Stimulated activated CD4-positive, alpha-beta T cell treated with anti-CD3 and anti-CD28 coated beads, TNF-alpha, amount 100 ng/mL, for 24 hours (primary cell): ENCODE measurements at regions not wholly inside any gene's neighbourhood (a gene's known extent, or its start where the extent isn't known, plus 50 kb on each side); places are given as distances from the start of the nearest gene placed in this dataset.

Experiments used
- DNase-seq, 3 experiments: peaks; one replicate each; pipeline ENCODE4 v3.0.0-alpha.2; 2020; ENCODE audit warnings: low read depth in 3 of 3

DNA sequence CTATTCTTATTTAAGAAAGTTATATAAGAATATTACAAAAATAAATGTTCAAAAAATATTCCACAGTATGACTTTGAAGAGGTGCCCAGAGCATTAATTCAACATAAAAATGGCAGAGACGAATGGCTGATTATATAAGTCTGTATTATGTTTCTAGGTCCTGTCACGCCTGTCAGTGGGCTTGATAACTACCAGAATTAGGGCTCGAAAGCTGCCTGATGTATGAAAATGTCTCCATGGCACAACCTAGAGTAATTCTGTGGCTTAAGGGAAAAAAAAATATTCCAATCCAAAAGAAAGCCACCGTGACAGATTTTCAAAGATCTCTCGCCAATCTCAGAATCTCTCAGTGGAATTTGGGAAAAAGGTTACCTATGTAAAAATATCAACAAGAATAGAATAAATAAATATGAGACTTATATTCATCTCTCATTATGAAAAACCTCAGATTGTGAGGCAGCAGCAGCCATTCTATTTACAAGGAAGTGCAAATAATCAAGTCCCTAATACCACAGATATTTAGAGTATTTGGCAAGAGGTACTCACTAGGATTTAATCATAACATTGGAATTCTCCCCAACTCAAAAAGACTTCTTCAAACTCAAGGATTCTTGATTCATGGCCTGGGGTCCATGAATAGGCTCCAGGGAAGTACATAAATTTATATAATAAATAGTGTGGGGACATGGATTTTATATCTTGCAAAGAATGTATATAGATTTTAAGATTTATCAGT lies 489.1 kb upstream of the INTU start:
- no peak for DNase-seq

DNA sequence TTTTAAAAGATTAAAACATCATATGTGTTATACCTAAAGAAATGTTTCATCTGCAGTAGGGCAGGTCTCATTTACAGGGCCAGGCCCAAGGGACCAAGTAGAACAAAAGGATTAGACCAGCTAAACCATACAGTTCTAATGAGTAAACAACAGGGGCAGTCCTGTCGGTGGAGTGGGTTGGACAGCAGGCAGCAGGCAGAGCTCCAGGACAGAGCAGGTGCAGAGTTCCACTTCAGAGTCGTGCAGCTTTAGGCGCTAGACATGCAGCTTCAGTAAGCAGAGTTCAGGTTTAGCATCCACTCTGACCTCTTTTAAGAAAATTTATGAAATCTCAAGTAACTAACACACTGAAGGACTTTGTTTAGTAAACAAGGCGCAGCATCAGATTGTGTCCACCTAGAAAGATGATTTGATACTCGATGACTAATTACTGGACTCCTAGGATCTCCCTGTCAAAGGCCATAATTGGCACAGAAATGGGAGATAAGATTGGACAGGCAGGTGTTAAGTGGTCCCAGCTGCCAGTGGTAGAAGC lies 487.7 kb upstream of the INTU start:
- no peak for DNase-seq

DNA sequence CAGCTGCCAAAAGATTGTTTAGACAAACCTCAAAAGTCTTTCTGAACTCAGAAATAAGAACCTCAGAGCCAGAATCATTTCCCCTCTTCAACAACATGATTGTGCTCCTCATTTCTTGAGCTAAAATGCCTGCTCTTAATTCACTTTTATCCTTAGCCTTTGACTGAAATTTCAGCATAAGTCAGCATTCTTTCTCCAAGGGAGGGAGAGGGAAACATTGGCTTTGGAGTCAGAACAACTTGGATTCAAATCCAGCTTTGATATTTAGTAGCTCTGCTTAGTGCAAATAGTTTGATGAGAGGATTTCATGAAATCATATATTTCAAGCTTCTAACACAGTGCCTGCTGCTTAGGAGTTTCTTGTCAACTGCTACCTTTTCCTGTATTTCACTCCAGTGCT lies 484.6 kb upstream of the INTU start:
- DNase-seq: no peak

DNA sequence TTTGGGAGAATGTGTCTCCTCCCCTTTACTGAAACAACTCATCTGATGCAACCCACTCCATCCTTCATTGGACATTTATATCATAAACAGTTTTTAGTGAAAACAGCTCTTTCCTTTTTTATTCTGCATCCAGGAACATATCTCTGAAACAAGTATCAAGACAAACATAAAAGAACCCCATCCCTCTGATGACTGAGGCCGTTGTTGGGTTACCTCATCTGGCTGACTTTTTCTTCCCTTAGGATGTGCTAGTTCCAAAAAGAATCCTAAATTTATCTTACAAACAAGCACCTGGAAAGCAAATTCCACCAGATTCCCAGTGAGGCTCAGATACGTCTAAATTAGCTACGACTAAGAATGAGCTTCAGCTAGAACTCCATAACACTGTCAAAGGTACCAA lies 483.7 kb upstream of the INTU start:
- DNase-seq: no peak

DNA sequence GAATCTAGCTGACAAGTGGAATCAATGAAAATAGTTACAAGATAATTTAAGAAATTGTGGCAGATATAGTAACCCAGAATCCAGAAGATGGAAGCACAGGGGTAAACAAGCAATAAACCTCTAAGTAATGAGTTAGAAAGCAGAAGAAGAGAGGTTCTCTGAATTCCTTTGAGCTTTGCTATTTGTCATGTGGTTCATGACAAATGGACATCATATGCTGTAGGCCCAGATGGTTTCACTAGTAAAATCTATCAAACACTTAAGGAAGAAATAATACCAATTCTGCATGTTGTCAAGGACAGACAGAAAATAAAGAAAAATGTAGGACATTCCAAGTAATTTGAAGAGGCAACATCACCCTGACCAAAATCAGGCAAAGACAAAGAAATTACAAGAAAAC lies 480.8 kb upstream of the INTU start:
- DNase-seq: no peak

DNA sequence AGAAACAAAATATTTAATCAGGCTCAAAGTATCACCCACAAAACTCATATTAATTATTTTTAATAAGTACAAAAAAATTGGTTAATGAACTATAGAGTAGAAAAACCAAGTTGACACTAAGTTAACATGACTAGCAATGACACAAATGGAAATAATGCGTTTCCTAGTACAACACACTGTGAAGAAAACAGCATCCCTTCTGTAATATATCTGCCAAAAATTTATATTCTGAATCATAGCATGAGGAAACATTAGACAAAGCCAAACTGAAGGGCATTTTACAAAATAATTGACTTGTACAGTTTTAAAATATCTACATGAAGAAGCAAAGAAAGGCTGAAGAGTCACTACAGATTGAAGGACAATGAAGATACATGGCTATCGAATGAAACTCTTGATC lies 477.6 kb upstream of the INTU start:
- no peak for DNase-seq

DNA sequence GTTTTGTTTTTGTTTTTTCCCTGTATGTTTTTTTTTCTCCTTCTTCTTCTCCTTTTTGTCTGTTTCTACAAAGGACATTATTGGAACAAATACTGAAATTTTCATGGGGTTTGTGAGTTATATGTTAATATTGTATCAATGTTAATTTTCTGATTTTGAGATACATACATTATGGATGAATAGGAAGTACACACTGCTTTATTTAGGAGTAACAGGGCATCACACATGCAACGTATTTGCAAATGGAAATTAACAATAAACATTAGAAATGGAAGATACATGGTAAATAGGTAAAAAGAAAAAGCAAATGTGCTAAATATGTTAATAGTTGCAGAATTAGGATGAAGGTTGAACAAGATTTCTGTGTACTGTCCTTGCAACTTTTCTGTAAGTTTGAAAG lies 477.2 kb upstream of the INTU start:
- DNase-seq: no peak

DNA sequence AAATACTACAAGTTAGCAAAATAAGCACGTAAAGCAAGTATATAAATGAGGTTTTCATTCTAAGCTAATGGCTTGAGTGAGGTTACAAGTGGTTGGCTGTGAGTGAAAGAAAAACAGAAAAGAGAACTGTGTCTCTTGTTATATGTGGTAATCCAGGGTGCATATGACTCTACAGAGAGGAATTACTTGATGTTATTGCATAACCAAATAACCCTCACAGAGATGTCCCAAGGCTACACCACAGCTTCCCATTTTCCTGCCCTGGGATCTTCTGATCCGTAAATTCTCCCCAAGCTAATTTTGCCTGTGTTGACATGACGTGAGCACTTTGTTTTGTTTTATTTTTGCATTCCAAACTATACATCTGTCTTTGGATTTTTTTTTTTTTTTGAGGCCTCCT lies 470.0 kb upstream of the INTU start:
- DNase-seq: no peak

DNA sequence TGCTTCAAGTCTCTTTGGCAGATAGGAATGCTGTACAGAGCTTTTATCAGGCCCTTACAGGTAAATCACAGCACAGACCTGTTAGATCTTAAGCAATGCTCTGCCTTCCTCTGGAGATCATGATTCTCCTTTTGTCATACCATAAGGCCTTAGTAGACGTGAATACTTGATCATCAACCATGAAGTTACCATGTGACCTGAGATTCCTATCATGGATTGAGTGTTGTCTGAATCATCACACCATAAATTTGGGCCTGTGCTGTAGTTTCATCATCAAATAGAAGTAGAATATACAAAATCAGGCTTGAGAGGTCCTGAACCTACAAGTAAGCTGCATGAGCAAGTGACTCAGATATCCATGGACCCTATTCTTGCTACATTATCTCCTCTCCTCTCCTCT lies 466.8 kb upstream of the INTU start:
- DNase-seq: no peak

DNA sequence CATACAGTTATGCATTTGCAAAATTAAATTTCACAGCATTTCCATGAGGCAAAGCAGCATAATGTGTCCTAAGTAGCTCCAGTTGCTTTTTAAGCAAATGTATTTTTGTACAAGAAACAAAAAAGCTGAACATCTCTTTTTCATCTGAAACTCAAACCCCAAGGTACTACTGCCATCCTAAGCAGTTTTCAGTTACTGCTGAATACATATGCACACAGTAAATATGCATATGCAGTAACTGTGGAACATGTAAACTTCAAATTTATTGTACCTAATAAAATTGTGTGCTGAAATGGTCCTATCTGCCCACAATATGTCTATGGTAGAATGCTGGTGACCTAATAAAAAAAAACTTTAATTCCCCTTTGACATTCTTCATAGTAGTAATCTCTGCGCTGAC lies 458.6 kb upstream of the INTU start:
- no peak for DNase-seq

DNA sequence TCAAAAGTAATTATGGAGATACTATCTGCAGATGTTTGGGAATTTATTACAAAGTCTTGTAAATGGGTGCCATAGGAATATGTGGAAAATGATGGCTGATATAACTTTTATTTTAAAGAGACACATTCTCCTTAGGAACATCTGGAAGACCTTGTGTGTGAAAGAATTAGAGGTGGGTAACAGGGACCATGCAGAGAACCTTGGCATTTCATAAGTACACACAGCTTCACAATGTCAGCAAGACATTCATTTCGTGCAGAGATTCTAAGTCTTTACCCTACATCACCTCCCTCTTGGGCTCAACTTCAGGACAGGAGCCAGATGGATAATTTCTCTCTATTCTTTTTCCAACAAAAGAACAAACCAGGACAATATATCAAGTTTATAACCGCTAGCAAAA lies 458.1 kb upstream of the INTU start:
- no peak for DNase-seq

DNA sequence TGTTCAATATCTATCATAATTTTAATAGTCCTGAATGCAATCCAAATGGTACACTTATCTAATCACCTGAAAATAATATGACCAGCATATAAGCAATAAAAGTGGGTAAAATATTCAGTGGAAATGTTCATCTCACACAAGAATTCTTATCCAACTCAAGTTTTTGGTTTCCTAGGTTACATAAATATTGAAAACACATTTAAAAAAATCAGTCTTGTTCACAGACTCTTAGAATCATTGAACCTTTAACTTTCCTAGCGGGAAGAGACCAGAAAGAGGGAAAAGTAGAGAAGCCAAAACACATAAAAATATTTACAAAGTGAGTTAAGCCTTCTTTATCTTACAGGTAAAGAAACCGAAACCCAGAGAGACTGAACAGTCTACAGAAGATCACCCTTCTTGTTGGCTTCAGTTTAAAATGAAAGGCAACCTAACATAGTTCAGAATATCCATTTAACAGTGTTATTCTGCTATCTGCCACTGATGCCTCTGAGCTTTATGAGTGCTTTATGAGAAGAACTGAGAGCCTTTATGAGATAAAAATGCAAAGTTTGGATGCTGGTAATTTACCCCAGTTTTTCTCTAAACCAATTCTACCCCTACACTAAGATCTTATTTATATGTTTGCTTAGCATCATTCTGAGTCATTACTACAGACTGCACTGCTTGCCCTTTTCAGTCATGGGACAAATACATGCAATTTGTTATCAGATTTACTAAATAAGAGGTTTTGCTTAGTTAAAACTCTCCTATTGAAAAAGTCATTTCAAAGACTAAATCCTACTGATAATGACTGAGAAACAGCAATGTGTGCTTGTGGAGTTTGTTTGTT lies 453.3 kb upstream of the INTU start:
- no peak for DNase-seq

DNA sequence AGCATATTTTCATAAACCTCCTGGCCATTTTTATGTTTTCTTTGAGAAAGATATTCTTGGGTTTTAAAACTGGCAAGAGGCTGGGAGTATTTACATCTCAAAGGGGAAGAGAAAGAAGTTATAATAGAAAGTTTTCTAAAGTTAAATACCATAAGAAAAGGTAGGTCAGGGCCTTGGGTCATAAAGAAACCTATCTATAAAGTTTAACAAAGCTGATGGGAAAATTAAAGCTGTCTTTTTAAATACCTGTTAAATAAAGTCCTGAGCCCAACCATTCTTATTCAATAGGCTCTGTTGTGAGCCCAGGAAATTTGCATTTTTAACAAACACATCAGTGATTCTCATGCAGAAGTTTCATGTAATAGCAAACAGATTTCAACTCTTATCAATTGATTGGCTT lies 451.8 kb upstream of the INTU start:
- no peak for DNase-seq

DNA sequence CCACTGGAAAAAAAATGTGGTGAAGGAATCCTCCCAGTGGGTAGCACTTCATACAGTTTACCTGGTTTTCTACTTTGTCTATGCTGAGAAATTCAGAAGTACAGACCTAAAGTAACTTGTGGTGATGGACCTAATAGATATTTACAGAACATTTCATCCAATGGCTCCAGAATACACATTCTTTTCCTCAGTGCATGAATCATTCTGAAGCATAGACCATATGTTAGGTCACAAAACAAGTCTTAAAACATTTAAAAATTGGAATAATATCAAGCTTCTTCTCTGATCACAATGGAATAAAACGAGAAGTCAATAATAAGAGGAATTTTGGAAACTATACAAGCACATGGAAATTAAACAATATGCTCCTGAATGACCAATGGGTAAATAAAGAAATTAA lies 450.1 kb upstream of the INTU start:
- no peak for DNase-seq

DNA sequence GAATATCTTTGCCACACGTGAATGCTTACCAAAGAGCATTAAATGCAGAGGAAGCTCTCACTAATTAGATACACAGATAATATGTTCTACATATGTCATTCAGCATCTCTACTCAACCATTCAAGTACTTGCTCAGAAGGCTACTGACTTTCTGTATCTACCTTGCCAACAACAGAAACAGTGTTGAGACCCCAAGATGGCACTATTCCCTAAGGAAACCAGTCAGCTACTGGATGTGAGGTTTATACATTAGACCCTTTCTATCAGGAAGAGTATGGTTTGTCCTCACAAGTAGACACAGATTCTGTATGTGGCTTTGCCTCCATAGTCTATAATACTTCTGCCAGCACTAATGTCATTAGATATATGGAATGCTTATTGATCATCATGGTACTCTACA lies 443.9 kb upstream of the INTU start:
- no peak for DNase-seq

DNA sequence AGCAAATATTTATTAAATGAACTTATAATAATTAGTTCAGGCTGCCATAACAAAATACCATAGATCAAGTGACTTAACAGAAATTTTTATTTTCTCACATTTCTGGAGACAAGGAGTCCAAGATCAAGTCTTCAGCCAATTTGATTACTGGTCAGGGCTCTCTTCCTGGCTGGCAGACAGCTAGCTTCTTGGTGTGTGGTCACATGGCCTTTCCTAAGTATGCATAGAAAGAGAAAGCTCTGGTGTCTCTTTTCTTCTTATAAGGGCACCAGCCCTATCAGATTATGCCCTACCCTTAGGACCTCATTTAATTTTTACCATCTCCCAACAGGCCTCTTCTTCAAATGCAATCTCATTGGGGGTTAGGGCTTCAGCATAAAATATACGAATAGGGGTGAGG lies 438.5 kb upstream of the INTU start:
- DNase-seq: no peak

DNA sequence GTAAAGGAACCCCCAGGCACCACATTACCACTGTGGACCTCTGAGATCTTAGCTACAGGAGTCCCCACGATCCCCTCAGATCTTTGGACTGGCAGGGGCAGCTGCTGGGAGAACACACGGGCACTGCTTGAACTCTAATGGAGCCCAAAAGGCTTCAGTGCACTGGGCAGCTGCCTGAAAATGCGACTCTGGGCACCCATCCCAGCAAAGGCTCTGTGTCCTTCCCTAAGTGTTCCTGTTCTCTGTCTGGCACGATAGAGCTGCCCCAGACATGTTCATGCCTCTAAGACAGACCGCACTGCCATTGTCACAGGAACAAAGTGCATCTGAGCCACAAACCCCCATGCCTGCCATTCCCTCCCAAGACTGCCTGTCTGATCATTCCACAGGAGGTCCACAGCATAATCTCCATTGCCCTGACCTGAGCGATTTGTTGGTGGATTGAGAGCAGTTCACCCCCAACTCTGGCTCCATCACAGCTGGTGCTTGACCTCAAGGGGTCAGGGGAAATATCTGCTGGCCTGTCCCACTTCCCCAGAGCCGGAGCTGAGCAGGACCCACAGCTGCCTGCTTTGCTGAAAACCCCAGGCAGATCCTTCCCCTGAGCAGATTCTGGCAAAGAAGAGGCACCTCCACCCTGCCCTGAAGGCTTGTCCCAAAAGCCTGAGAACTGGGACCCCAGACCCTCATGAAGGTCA lies 436.0 kb upstream of the INTU start:
- DNase-seq: no peak

DNA sequence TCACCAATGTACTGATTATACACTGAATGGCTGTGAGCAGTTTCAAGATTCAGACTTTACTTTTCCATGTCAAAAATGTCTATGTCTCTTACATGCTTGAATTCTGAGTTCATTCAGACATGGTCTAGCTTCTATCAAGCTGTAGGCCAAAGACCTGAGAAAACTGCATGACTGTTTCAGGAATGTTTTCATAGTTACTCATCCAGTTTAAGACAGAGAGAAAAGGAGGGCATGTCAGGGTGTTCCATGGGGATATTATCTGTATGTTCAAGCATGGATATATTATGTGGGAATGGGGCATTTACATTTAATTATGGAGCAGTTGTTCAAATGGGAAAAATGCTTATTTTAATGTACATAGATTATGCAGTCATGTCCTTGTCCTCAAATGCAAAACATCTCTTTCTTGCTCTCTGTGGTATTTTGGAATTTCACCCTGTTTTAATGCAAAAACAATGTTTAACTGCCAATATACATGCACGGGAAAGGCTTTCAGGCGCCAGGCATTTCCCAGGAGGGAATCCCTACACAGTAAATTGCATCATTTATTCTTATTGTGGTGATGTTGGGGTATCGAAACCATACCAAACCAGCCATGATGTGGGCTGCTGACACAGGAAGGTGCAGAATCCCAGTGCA lies 429.1 kb upstream of the INTU start:
- DNase-seq: no peak

DNA sequence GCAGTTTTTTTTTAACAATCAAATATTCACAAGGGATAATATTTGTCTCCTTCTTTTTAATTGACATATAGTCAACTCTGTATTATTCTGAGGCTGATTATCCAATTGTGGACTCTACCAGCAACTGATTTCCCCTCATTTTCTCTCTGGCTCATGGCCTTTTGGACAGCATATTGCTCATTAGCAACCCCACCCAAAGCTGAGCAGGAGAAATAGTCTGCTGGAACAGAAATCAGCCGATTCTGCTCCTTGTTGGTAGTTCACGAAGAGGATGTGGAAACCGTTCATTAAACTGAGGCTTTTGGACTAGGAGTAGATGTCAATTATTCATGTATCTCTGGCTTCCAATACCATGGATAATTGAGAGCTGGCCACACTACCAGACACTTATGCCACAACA lies 428.4 kb upstream of the INTU start:
- no peak for DNase-seq

DNA sequence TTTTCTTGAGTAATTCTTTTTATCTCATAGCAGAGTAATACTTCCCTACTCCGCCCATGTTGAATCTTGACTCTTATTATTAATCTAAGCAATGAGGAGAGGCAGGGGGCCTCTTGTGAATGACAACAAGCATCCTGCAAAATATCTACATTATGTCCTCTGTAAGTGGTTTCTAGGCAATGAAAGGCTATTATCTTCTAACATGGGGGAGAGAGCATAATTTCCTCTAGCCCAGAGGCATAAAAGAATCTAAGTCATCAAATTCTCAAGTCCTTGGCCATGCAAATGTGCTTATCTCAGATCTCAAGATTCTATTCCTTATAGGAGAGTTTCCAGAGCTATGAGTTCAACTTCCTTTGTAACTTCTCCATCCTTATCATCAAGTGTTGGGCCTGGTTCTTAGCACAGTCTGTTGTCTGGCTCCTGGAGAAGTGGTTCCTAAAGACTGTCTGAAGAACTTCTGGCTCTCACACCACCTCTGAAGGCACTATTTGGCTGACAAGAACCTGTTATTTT lies 423.1 kb upstream of the INTU start:
- no peak for DNase-seq

DNA sequence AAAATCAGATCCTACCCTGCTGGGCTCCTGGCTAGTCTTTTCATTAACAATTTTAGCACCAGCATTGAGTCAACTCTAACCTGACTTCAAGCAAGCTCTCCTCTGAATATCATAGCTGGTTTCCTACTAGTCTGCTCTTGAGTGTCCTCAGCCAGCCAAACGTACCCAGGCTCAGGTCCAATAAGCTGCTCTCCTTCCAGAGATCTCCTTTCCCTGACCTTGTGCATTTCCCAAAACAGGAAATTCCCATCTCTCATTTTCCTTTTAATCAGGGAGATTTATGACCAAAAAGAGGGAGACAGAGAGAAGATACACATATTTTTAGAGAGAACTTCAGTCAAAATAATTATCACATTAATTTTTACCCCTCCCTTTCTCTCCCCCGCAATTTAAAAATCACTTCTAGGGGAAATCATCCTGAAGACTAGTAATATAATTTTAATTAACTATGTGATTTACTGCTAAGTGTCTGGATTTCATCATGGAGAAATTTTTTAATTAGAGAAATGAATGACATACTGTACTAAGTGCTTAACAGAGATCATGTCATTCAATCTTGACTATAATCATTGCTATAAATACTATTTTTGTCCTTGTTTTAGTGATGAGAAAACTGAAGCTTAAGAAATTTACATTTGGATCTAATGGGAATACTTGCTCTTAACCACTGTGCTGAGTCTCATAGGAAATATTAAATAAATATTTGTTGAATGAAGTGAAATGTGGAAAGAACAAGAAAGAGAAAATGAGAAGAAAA lies 421.7 kb upstream of the INTU start:
- DNase-seq: no peak
